GM23338 (cell line): ENCODE measurements at regions not wholly inside any gene's neighbourhood (a gene's known extent, or its start where the extent isn't known, plus 50 kb on each side); places are given as distances from the start of the nearest gene placed in this dataset.

Source experiments
- ATAC-seq: fragments of 200-7000 bp; cut with Tn5 transposase; 3 replicates; pipeline ENCODE4 v1.9.1; 2020
- DNase-seq: peaks from one replicate; pipeline ENCODE4 v3.0.0-alpha.2; 2015; ENCODE audit warnings: low spot score
- H2AFZ ChIP-seq: fragments of 200-600 bp; sonication (generic); 2 replicates; pipeline ENCODE4 v1.8.0; 2016; ENCODE audit warnings: antibody characterized with exemption, mild to moderate bottlenecking, moderate library complexity
- H3F3A ChIP-seq: fragments of 200-600 bp; sonication (generic); replicated peaks from 2 replicates; pipeline ENCODE4 v1.8.0; 2017; ENCODE audit warnings: antibody characterized with exemption, mixed run types, low read depth
- H3K27ac ChIP-seq: fragments of 200-600 bp; sonication (generic); 2 replicates; pipeline ENCODE4 v1.6.1; 2016; ENCODE audit warnings: low read depth
- H3K27me3 ChIP-seq: fragments of 200-600 bp; sonication (generic); 2 replicates; pipeline ENCODE4 v1.8.0; 2016; ENCODE audit warnings: mild to moderate bottlenecking, mixed run types, moderate library complexity; ENCODE audit not compliant: insufficient read depth
- H3K36me3 ChIP-seq: fragments of 200-600 bp; sonication (generic); 2 replicates; pipeline ENCODE4 v1.8.0; 2016; ENCODE audit warnings: mild to moderate bottlenecking; ENCODE audit not compliant: insufficient read depth
- H3K4me1 ChIP-seq: fragments of 200-600 bp; sonication (generic); 2 replicates; pipeline ENCODE4 v1.8.0; 2016; ENCODE audit warnings: mild to moderate bottlenecking, moderate library complexity; ENCODE audit not compliant: insufficient read depth
- H3K4me2 ChIP-seq: fragments of 200-600 bp; sonication (generic); 2 replicates; pipeline ENCODE4 v1.7.1; 2017; ENCODE audit warnings: mixed run types
- H3K4me3 ChIP-seq: fragments of 200-600 bp; sonication (generic); 2 replicates; pipeline ENCODE4 v1.6.1; 2016; ENCODE audit warnings: mixed run types
- H3K79me2 ChIP-seq: fragments of 200-600 bp; sonication (generic); replicated peaks from 2 replicates; pipeline ENCODE4 v1.8.0; 2017; ENCODE audit warnings: mild to moderate bottlenecking; ENCODE audit not compliant: insufficient read depth
- H3K9me2 ChIP-seq: fragments of 200-600 bp; sonication (generic); 2 replicates; pipeline ENCODE4 v1.8.0; 2017; ENCODE audit not compliant: insufficient read depth
- H4K20me1 ChIP-seq: fragments of 200-600 bp; sonication (generic); replicated peaks from 2 replicates; pipeline ENCODE4 v1.8.0; 2017; ENCODE audit warnings: mild to moderate bottlenecking; ENCODE audit not compliant: insufficient read depth
- H3K27ac Mint-ChIP-seq: 2 replicates; pipeline ENCODE4 v1.8.0; 2020; ENCODE audit warnings: inconsistent platforms, mild to moderate bottlenecking, moderate library complexity, mixed read lengths
- H3K27me3 Mint-ChIP-seq: 3 replicates; pipeline ENCODE4 v1.8.0; 2022; ENCODE audit warnings: low read depth, mild to moderate bottlenecking, moderate library complexity, mixed read lengths, inconsistent platforms; ENCODE audit not compliant: insufficient read depth, poor library complexity
- H3K36me3 Mint-ChIP-seq: 3 replicates; pipeline ENCODE4 v1.8.0; 2021; ENCODE audit warnings: low read depth, mild to moderate bottlenecking, inconsistent platforms, moderate library complexity, mixed read lengths
- H3K4me1 Mint-ChIP-seq: 3 replicates; pipeline ENCODE4 v1.8.0; 2020; ENCODE audit warnings: mild to moderate bottlenecking, inconsistent platforms, mixed read lengths
- H3K4me3 Mint-ChIP-seq: 3 replicates; pipeline ENCODE4 v1.8.0; 2021; ENCODE audit warnings: moderate library complexity, mild to moderate bottlenecking, inconsistent platforms, mixed read lengths
- H3K9me3 Mint-ChIP-seq: 3 replicates; pipeline ENCODE4 v1.8.0; 2020; ENCODE audit warnings: moderate library complexity, mild to moderate bottlenecking, inconsistent platforms, mixed read lengths
- CREB1 ChIP-seq: fragments of 250-450 bp; sonication (Bioruptor Pico); IDR thresholded peaks from 2 replicates; pipeline ENCODE4 v1.5.0; 2020; ENCODE audit warnings: low read depth, mild to moderate bottlenecking, moderate library complexity
- EZH2 ChIP-seq: fragments of 200-600 bp; sonication (generic); IDR thresholded peaks from one replicate; pipeline ENCODE4 v1.8.0; 2017; ENCODE audit warnings: antibody characterized with exemption, mild to moderate bottlenecking, low read depth; ENCODE audit not compliant: unreplicated experiment
- EZH2phosphoT487 ChIP-seq: fragments of 200-600 bp; sonication (generic); IDR thresholded peaks from one replicate; pipeline ENCODE4 v1.8.1; 2018; ENCODE audit warnings: antibody characterized with exemption; ENCODE audit not compliant: unreplicated experiment
- JUNB ChIP-seq: IDR thresholded peaks from one replicate; pipeline ENCODE4 v1.6.1; 2016; ENCODE audit warnings: antibody characterized with exemption; ENCODE audit not compliant: unreplicated experiment
- NANOG ChIP-seq: IDR thresholded peaks from 2 replicates; pipeline ENCODE4 v1.6.1; 2016; ENCODE audit warnings: antibody characterized with exemption, borderline replicate concordance
- POLR2AphosphoS5 ChIP-seq: IDR thresholded peaks from 2 replicates; pipeline ENCODE4 v1.6.1; 2016; ENCODE audit warnings: antibody characterized with exemption, low read depth
- STAT1 ChIP-seq: IDR thresholded peaks from one replicate; pipeline ENCODE4 v1.6.1; 2016; ENCODE audit warnings: antibody characterized with exemption; ENCODE audit not compliant: unreplicated experiment
- ZNF114 ChIP-seq: fragments of 250-450 bp; sonication (Bioruptor Pico); IDR thresholded peaks from 2 replicates; pipeline ENCODE4 v1.5.0; 2020; ENCODE audit warnings: mild to moderate bottlenecking, moderate library complexity
- ZNF331 ChIP-seq: fragments of 250-450 bp; sonication (Bioruptor Pico); IDR thresholded peaks from 2 replicates; pipeline ENCODE4 v1.5.0; 2020; ENCODE audit warnings: low read depth, mild to moderate bottlenecking, moderate library complexity
- TF ChIP-seq, protein P1 (sequence below): IDR thresholded peaks from 2 replicates; pipeline ENCODE4 v1.6.1; 2016; ENCODE audit warnings: antibody characterized with exemption
- TF ChIP-seq, protein P2 (sequence below): IDR thresholded peaks from one replicate; pipeline ENCODE4 v1.6.1; 2018; ENCODE audit warnings: antibody characterized with exemption; ENCODE audit not compliant: unreplicated experiment
- TF ChIP-seq, protein P3 (sequence below): fragments of 250-450 bp; sonication (Bioruptor Pico); IDR thresholded peaks from 2 replicates; pipeline ENCODE4 v1.5.0; 2020; ENCODE audit warnings: mild to moderate bottlenecking, moderate library complexity
- TF ChIP-seq, protein P4 (sequence below), 2 experiments: fragments of 200-600 bp in 1 of 2; sonication (generic) in 1 of 2; conservative IDR thresholded peaks; 2 replicates each; pipeline versions ENCODE4 v1.5.1 to v1.6.1; 2016 to 2017; ENCODE audit warnings: antibody characterized with exemption in 2 of 2, low read depth in 2 of 2, mild to moderate bottlenecking in 2 of 2, moderate library complexity in 1 of 2

DNA sequence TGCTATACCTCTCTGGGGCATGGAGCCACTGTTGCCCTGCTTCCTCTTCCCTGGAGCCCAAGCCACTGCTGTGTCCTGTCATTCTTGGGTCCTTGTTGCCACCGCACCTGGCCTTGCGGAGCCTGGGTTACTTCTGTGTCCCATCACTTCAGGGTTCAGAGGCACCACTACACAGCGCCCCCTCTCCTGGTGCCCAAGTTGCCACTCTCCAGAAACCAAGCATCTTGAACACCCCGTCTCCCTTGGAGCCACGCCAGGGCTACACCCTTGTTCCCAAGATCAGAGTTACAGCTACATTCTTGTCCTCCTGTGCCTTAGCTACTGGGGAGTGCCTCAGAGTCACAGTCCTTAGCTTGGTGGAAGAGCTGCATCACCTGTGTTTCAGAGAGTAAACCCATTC, 147.2 kb upstream of the CD180 start:
- no peak overlapping the region for H3K4me3 ChIP-seq
- peaks cover 3% of the 10 kb centered on the region for H3K27me3 Mint-ChIP-seq
- H2AFZ ChIP-seq = no peak overlapping the region
- peaks cover 24% of the 10 kb centered on the region for H3K9me3 Mint-ChIP-seq
- no peak for DNase-seq
- no peaks in the 10 kb centered on the region for H4K20me1 ChIP-seq
- H3K27ac Mint-ChIP-seq = no peak overlapping the region
- no peaks in the 10 kb centered on the region for H3K27me3 ChIP-seq
- H3K36me3 Mint-ChIP-seq = peaks cover 13% of the 10 kb centered on the region; the same call in 2 of the 3 replicates
- H3K79me2 ChIP-seq = no peaks in the 10 kb centered on the region
- no peaks in the 10 kb centered on the region for H3F3A ChIP-seq
- no peak for TF ChIP-seq ZNF331 (CRISPR knock-in tag)
- TF ChIP-seq, protein P1, sequence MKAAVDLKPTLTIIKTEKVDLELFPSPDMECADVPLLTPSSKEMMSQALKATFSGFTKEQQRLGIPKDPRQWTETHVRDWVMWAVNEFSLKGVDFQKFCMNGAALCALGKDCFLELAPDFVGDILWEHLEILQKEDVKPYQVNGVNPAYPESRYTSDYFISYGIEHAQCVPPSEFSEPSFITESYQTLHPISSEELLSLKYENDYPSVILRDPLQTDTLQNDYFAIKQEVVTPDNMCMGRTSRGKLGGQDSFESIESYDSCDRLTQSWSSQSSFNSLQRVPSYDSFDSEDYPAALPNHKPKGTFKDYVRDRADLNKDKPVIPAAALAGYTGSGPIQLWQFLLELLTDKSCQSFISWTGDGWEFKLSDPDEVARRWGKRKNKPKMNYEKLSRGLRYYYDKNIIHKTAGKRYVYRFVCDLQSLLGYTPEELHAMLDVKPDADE = no peak
- TF ChIP-seq, protein P2, sequence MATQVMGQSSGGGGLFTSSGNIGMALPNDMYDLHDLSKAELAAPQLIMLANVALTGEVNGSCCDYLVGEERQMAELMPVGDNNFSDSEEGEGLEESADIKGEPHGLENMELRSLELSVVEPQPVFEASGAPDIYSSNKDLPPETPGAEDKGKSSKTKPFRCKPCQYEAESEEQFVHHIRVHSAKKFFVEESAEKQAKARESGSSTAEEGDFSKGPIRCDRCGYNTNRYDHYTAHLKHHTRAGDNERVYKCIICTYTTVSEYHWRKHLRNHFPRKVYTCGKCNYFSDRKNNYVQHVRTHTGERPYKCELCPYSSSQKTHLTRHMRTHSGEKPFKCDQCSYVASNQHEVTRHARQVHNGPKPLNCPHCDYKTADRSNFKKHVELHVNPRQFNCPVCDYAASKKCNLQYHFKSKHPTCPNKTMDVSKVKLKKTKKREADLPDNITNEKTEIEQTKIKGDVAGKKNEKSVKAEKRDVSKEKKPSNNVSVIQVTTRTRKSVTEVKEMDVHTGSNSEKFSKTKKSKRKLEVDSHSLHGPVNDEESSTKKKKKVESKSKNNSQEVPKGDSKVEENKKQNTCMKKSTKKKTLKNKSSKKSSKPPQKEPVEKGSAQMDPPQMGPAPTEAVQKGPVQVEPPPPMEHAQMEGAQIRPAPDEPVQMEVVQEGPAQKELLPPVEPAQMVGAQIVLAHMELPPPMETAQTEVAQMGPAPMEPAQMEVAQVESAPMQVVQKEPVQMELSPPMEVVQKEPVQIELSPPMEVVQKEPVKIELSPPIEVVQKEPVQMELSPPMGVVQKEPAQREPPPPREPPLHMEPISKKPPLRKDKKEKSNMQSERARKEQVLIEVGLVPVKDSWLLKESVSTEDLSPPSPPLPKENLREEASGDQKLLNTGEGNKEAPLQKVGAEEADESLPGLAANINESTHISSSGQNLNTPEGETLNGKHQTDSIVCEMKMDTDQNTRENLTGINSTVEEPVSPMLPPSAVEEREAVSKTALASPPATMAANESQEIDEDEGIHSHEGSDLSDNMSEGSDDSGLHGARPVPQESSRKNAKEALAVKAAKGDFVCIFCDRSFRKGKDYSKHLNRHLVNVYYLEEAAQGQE = no peak
- no peak for TF ChIP-seq STAT1
- TF ChIP-seq JUNB = no peak
- TF ChIP-seq EZH2phosphoT487 = no peak
- no peak for TF ChIP-seq ZNF114
- TF ChIP-seq, protein P3, sequence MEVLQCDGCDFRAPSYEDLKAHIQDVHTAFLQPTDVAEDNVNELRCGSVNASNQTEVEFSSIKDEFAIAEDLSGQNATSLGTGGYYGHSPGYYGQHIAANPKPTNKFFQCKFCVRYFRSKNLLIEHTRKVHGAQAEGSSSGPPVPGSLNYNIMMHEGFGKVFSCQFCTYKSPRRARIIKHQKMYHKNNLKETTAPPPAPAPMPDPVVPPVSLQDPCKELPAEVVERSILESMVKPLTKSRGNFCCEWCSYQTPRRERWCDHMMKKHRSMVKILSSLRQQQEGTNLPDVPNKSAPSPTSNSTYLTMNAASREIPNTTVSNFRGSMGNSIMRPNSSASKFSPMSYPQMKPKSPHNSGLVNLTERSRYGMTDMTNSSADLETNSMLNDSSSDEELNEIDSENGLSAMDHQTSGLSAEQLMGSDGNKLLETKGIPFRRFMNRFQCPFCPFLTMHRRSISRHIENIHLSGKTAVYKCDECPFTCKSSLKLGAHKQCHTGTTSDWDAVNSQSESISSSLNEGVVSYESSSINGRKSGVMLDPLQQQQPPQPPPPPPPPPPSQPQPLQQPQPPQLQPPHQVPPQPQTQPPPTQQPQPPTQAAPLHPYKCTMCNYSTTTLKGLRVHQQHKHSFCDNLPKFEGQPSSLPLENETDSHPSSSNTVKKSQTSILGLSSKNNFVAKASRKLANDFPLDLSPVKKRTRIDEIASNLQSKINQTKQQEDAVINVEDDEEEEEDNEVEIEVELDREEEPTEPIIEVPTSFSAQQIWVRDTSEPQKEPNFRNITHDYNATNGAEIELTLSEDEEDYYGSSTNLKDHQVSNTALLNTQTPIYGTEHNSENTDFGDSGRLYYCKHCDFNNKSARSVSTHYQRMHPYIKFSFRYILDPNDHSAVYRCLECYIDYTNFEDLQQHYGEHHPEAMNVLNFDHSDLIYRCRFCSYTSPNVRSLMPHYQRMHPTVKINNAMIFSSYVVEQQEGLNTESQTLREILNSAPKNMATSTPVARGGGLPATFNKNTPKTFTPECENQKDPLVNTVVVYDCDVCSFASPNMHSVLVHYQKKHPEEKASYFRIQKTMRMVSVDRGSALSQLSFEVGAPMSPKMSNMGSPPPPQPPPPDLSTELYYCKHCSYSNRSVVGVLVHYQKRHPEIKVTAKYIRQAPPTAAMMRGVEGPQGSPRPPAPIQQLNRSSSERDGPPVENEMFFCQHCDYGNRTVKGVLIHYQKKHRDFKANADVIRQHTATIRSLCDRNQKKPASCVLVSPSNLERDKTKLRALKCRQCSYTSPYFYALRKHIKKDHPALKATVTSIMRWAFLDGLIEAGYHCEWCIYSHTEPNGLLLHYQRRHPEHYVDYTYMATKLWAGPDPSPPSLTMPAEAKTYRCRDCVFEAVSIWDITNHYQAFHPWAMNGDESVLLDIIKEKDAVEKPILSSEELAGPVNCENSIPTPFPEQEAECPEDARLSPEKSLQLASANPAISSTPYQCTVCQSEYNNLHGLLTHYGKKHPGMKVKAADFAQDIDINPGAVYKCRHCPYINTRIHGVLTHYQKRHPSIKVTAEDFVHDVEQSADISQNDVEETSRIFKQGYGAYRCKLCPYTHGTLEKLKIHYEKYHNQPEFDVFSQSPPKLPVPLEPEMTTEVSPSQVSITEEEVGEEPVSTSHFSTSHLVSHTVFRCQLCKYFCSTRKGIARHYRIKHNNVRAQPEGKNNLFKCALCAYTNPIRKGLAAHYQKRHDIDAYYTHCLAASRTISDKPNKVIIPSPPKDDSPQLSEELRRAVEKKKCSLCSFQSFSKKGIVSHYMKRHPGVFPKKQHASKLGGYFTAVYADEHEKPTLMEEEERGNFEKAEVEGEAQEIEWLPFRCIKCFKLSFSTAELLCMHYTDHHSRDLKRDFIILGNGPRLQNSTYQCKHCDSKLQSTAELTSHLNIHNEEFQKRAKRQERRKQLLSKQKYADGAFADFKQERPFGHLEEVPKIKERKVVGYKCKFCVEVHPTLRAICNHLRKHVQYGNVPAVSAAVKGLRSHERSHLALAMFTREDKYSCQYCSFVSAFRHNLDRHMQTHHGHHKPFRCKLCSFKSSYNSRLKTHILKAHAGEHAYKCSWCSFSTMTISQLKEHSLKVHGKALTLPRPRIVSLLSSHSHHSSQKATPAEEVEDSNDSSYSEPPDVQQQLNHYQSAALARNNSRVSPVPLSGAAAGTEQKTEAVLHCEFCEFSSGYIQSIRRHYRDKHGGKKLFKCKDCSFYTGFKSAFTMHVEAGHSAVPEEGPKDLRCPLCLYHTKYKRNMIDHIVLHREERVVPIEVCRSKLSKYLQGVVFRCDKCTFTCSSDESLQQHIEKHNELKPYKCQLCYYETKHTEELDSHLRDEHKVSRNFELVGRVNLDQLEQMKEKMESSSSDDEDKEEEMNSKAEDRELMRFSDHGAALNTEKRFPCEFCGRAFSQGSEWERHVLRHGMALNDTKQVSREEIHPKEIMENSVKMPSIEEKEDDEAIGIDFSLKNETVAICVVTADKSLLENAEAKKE = no peak
- TF ChIP-seq POLR2AphosphoS5 = no peak
- no peak for TF ChIP-seq EZH2
- TF ChIP-seq, protein P4, sequence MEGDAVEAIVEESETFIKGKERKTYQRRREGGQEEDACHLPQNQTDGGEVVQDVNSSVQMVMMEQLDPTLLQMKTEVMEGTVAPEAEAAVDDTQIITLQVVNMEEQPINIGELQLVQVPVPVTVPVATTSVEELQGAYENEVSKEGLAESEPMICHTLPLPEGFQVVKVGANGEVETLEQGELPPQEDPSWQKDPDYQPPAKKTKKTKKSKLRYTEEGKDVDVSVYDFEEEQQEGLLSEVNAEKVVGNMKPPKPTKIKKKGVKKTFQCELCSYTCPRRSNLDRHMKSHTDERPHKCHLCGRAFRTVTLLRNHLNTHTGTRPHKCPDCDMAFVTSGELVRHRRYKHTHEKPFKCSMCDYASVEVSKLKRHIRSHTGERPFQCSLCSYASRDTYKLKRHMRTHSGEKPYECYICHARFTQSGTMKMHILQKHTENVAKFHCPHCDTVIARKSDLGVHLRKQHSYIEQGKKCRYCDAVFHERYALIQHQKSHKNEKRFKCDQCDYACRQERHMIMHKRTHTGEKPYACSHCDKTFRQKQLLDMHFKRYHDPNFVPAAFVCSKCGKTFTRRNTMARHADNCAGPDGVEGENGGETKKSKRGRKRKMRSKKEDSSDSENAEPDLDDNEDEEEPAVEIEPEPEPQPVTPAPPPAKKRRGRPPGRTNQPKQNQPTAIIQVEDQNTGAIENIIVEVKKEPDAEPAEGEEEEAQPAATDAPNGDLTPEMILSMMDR (conservative IDR thresholded peaks at IDR 0.05; ENCODE audit: low read depth in 2 of 2) = no peak
- TF ChIP-seq NANOG = no peak
- no peak for TF ChIP-seq CREB1 (CRISPR knock-in tag)
- H3K9me2 ChIP-seq = no peaks in the 10 kb centered on the region
- H3K4me1 ChIP-seq = peaks cover 27% of the 10 kb centered on the region
- peaks cover 20% of the 10 kb centered on the region; the same call in 2 of the 3 replicates for H3K4me1 Mint-ChIP-seq
- H3K4me3 Mint-ChIP-seq = no peak overlapping the region
- H3K27ac ChIP-seq = no peak overlapping the region
- H3K36me3 ChIP-seq = no peaks in the 10 kb centered on the region; the same call in none of the 2 replicates
- H3K4me2 ChIP-seq = no peak overlapping the region
- no peak for ATAC-seq
